ENCODE measurements at regions not wholly inside any gene's neighbourhood (a gene's known extent, or its start where the extent isn't known, plus 50 kb on each side); places are given as distances from the start of the nearest gene placed in this dataset.
"Not testable (repeated sequence)": the region's sequence is repeated elsewhere in the genome, so short reads cannot be mapped to it uniquely, and the experiment has no call there.

DNA sequence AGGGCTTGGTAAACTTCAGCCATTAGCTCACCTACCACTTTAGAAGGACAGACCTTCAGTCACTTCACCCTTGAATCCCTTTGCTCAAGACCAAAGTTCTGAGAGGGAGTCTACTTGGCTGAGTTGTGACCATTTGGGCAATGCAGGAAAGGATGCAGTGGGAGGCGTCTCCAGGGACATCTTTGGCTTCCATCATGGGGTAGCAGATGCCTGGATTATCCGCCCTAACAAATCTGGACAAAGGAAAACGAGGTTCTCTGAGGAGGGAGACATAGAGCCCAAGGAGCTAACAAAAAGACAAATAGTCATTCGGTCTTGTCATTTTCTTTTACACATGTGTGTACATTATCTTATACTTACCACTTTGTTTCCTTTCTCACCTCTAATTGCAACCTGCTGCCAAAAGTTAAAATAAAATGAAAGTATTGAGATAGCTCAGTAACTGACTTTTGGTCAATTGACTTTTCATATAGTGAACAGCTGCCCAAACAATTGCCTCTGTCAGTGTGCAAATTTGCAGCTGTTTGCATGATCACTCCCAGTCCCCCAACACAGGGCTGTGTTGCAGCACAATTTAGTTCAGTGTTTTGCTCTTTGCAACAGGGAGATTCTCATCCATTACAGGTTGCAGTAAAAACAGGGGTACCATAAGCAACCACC is 108.9 kb upstream of the EEF2KMT start:
- no peak for TF ChIP-seq POLR2A (IDR thresholded peaks at IDR 0.05; ENCODE audit: low read depth, low read length)
- TF ChIP-seq TAF1 (IDR thresholded peaks at IDR 0.05; ENCODE audit: borderline replicate concordance, low read depth, low read length) = no peak
- no peak for TF ChIP-seq POLR2AphosphoS5 (IDR thresholded peaks at IDR 0.05; ENCODE audit: low read depth, low read length)
- FAIRE-seq (no peak), DNase-seq (ENCODE audit: insufficient read length) (no peak)

- TF ChIP-seq POLR2A (IDR thresholded peaks at IDR 0.05; ENCODE audit: low read depth, low read length) (no peak), TAF1 (IDR thresholded peaks at IDR 0.05; ENCODE audit: borderline replicate concordance, low read depth, low read length) (no peak), POLR2AphosphoS5 (IDR thresholded peaks at IDR 0.05; ENCODE audit: low read depth, low read length) (no peak)
- DNase-seq (ENCODE audit: insufficient read length) (no peak), FAIRE-seq (no peak)
These were observed 107.9 kb upstream of the EEF2KMT start for GRCh38 chr16:5205361-5206040.

DNA sequence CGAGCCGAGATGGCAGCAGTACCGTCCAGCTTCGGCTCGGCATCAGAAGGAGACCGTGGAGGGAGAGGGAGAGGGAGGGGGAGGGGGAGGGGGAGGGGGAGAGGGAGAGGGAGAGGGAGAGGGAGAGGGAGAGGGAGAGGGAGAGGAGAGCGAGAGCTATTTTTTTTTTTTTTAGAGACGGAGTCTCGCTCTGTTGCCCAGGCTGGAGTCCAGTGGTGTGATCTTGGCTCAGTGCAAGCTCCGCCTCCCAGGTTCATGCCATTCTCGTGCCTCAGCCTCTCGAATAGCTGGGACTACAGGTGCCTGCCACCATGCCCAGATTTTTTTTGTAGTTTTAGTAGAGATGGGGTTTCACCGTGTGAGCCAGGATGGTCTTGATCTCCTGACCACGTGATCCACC is 106.1 kb upstream of the EEF2KMT start:
- DNase-seq (ENCODE audit: insufficient read length); FAIRE-seq: not testable (repeated sequence)

DNA sequence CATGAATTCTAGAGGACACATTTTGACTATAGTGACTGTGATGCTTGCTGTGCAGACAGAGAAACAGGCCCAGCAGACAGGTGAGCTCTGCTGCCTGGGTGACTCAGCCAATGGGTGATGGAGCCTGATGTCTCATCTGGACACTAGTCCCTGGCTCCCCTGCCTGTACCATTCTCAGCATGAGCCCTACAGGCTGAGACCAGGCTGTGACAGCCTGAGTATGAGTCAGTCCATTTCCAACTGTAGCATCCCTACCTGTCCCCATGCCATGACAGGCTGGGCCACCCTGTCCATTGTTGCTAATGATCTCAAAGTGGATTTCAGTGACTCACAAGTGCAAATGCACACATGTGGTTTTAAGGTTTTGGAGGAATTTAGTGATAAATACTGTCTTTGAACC is 102.5 kb upstream of the EEF2KMT start:
- FAIRE-seq = no peak
- no peak for TF ChIP-seq POLR2A (IDR thresholded peaks at IDR 0.05; ENCODE audit: low read depth, low read length)
- no peak for TF ChIP-seq POLR2AphosphoS5 (IDR thresholded peaks at IDR 0.05; ENCODE audit: low read depth, low read length)
- DNase-seq (ENCODE audit: insufficient read length) = no peak

DNA sequence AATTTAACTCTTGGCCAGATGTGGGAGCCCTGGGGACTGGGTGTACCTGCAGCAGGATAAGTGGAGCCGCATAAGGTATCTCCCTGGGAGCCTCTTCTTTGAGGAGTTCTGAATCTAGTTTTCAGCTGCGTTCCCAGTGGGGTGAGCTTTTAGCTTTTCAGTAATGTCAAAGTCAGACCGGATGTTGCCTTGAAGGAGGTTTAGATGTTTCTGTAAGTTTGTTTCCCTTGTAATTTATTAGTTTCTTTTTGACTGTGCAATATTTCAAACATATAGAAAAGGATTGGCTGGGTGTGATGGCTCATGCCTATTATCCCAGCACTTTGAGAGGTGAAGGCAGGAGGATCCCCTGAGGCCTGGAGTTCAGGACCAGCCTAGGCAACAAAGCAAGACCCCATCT is 98.6 kb upstream of the EEF2KMT start:
- FAIRE-seq (no peak), DNase-seq (ENCODE audit: insufficient read length) (no peak)
- TF ChIP-seq POLR2AphosphoS5 (IDR thresholded peaks at IDR 0.05; ENCODE audit: low read depth, low read length) (no peak), POLR2A (IDR thresholded peaks at IDR 0.05; ENCODE audit: low read depth, low read length) (no peak), TAF1 (IDR thresholded peaks at IDR 0.05; ENCODE audit: borderline replicate concordance, low read depth, low read length) (no peak)

GRCh38 chr16:5193861-5194260 is 96.3 kb upstream of the EEF2KMT start:
- FAIRE-seq = no peak
- no peak for DNase-seq (ENCODE audit: insufficient read length)
- TF ChIP-seq POLR2A (IDR thresholded peaks at IDR 0.05; ENCODE audit: low read depth, low read length) = no peak
- TF ChIP-seq POLR2AphosphoS5 (IDR thresholded peaks at IDR 0.05; ENCODE audit: low read depth, low read length) = no peak
- TF ChIP-seq TAF1 (IDR thresholded peaks at IDR 0.05; ENCODE audit: borderline replicate concordance, low read depth, low read length) = no peak

- FAIRE-seq (no peak), DNase-seq (ENCODE audit: insufficient read length) (no peak)
- no peak for TF ChIP-seq POLR2AphosphoS5 (IDR thresholded peaks at IDR 0.05; ENCODE audit: low read depth, low read length)
- TF ChIP-seq POLR2A (IDR thresholded peaks at IDR 0.05; ENCODE audit: low read depth, low read length) = no peak
- TF ChIP-seq TAF1 (IDR thresholded peaks at IDR 0.05; ENCODE audit: borderline replicate concordance, low read depth, low read length) = no peak
These were observed 91.4 kb upstream of the EEF2KMT start for GRCh38 chr16:5188989-5189352.

- DNase-seq (ENCODE audit: insufficient read length) = no peak
- no peak for TF ChIP-seq POLR2AphosphoS5 (IDR thresholded peaks at IDR 0.05; ENCODE audit: low read depth, low read length)
- TF ChIP-seq POLR2A (IDR thresholded peaks at IDR 0.05; ENCODE audit: low read depth, low read length) = no peak
- no peak for TF ChIP-seq TAF1 (IDR thresholded peaks at IDR 0.05; ENCODE audit: borderline replicate concordance, low read depth, low read length)
- no peak for FAIRE-seq
These were observed 90.9 kb upstream of the EEF2KMT start for GRCh38 chr16:5188318-5188988.

- DNase-seq (ENCODE audit: insufficient read length) (no peak), FAIRE-seq (no peak)
- TF ChIP-seq POLR2AphosphoS5 (IDR thresholded peaks at IDR 0.05; ENCODE audit: low read depth, low read length) = no peak
- TF ChIP-seq POLR2A (IDR thresholded peaks at IDR 0.05; ENCODE audit: low read depth, low read length) = no peak
- TF ChIP-seq TAF1 (IDR thresholded peaks at IDR 0.05; ENCODE audit: borderline replicate concordance, low read depth, low read length) = no peak
These were observed 89.9 kb upstream of the EEF2KMT start for GRCh38 chr16:5187402-5187952.

DNA sequence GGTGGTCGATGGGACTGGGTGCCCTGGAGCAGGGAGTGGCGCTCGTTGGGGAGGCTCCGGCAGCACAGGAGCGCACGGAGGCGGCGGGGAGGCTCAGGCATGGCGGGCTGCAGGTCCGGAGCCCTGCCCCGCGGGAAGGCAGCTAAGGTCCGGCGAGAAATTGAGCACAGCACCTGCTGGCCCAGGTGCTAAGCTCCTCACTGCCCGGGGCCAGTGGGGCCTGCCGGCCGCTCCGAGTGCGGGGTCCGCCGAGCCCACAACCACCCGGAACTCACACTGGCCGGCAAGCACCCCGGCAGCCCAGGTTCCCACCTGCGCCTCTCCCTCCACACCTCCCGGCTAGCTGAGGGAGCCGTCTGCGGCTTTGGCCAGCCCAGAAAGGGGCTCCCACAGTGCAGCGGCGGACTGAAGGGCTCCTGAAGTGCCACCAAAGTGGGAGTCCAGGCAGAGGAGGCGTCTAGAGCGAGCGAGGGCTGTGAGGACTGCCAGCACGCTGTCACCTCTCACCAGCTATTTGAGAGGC is 88.8 kb upstream of the EEF2KMT start:
- no peak for TF ChIP-seq POLR2AphosphoS5 (IDR thresholded peaks at IDR 0.05; ENCODE audit: low read depth, low read length)
- no peak for DNase-seq (ENCODE audit: insufficient read length)
- no peak for FAIRE-seq

- no peak for FAIRE-seq
- DNase-seq (ENCODE audit: insufficient read length) = no peak
These were observed 78.9 kb upstream of the EEF2KMT start for GRCh38 chr16:5176505-5176904.

GRCh38 chr16:5175266-5175665 is 77.7 kb upstream of the EEF2KMT start:
- DNase-seq (ENCODE audit: insufficient read length) = no peak
- TF ChIP-seq POLR2A (IDR thresholded peaks at IDR 0.05; ENCODE audit: low read depth, low read length) (no peak), TAF1 (IDR thresholded peaks at IDR 0.05; ENCODE audit: borderline replicate concordance, low read depth, low read length) (no peak), POLR2AphosphoS5 (IDR thresholded peaks at IDR 0.05; ENCODE audit: low read depth, low read length) (no peak)
- no peak for FAIRE-seq

More at GRCh38 chr16:5176505-5176904, 78.9 kb upstream of the EEF2KMT start:
- TF ChIP-seq POLR2AphosphoS5 (IDR thresholded peaks at IDR 0.05; ENCODE audit: low read depth, low read length) (no peak), POLR2A (IDR thresholded peaks at IDR 0.05; ENCODE audit: low read depth, low read length) (no peak)

Measured in GM12892 (cell line).